ENCODE measurements at regions not wholly inside any gene's neighbourhood (a gene's known extent, or its start where the extent isn't known, plus 50 kb on each side); places are given as distances from the start of the nearest gene placed in this dataset.
"Not testable (repeated sequence)": the region's sequence is repeated elsewhere in the genome, so short reads cannot be mapped to it uniquely, and the experiment has no call there.

GRCh38 chrX:112457788-112458187 lies 221.9 kb downstream of the LHFPL1 start:
- TF ChIP-seq CTCF (IDR thresholded peaks at IDR 0.05; ENCODE audit: low read depth, low read length), result no peak

GRCh38 chrX:112450810-112451209 lies 228.9 kb downstream of the LHFPL1 start:
- DNase-seq (ENCODE audit: extremely low read depth, low read depth), result no peak
- TF ChIP-seq CTCF (IDR thresholded peaks at IDR 0.05; ENCODE audit: low read depth, low read length), result no peak

More at GRCh38 chrX:112457788-112458187, 221.9 kb downstream of the LHFPL1 start:
- no peak for DNase-seq (ENCODE audit: extremely low read depth, low read depth)

- no peak for TF ChIP-seq CTCF (IDR thresholded peaks at IDR 0.05; ENCODE audit: low read depth, low read length)
- DNase-seq (ENCODE audit: extremely low read depth, low read depth), result no peak
Observed at GRCh38 chrX:112440277-112440676, 239.5 kb downstream of the LHFPL1 start.

GRCh38 chrX:112424166-112424565 lies 255.6 kb downstream of the LHFPL1 start:
- no peak for DNase-seq (ENCODE audit: extremely low read depth, low read depth)
- TF ChIP-seq CTCF (IDR thresholded peaks at IDR 0.05; ENCODE audit: low read depth, low read length), result no peak

- TF ChIP-seq CTCF (IDR thresholded peaks at IDR 0.05; ENCODE audit: low read depth, low read length), result no peak
- DNase-seq (ENCODE audit: extremely low read depth, low read depth), result no peak
Observed at GRCh38 chrX:112391313-112391712, 288.4 kb downstream of the LHFPL1 start.

GRCh38 chrX:112381649-112382298 lies 298.0 kb downstream of the LHFPL1 start:
- DNase-seq (ENCODE audit: extremely low read depth, low read depth), result not testable (repeated sequence)

GRCh38 chrX:112380541-112381278 lies 298.1 kb upstream of the TRPC5 start:
- TF ChIP-seq CTCF (IDR thresholded peaks at IDR 0.05; ENCODE audit: low read depth, low read length), result no peak
- DNase-seq (ENCODE audit: extremely low read depth, low read depth), result no peak
